ENCODE measurements at regions not wholly inside any gene's neighbourhood (a gene's known extent, or its start where the extent isn't known, plus 50 kb on each side); places are given as distances from the start of the nearest gene placed in this dataset.

GRCh38 chr12:14190694-14191093 is 174.8 kb upstream of the ATF7IP start:
- TF ChIP-seq CTCF (IDR thresholded peaks at IDR 0.05 in 4 of 5, conservative IDR thresholded peaks at IDR 0.05 in 1 of 5) (no peak), POLR2A (IDR thresholded peaks at IDR 0.05) (no peak)
